Middle frontal gyrus (tissue), 1 donor: ENCODE measurements at regions not wholly inside any gene's neighbourhood (a gene's known extent, or its start where the extent isn't known, plus 50 kb on each side); places are given as distances from the start of the nearest gene placed in this dataset.
"Not testable (repeated sequence)": the region's sequence is repeated elsewhere in the genome, so short reads cannot be mapped to it uniquely, and the experiment has no call there.

Experiments
- DNase-seq: peaks from one replicate; pipeline ENCODE4 v3.0.0-alpha.2; 2015; ENCODE audit warnings: low spot score; ENCODE audit errors: extremely low spot score

DNA sequence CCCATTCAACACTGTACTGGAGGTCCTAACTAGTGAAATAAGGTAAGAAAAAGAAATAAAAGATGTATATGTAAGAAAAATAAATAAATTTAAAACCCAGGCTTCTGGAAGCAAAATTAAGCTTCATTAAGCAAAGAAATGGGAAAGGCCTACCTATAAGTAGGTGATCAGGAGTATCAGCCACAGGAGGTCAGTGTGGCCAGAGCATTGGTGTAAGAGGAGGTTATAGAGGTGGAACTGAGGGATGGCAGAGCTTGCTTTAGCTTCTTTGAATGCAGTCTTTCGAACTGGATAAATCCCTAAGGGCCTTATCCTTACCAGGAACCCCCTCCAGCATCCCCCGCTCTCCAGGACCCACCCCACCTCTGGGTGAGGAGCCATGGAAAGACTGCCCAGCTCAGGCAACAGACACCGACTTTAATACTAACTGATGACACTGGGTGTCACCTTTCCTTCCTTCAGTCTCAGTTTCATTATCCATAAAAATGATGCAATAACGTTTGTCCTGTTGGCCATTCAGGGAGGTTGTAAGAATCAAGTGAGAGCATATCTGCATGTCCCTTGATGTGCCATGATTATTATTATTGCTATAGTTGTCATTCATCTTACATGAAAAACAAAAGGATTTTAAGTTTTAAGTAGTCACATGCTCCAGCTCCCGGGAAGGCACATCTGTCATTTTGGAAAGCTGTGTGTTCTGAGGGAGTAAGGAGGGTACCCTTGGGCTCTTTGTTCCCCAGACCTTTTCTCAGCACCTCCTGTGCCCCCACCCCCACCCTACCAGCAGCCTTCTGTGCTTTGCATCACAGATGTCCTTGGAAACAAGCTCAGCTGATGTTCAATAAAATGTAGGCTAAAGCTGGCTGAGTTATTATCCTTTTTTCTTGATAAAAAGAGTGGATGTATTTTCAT is 50.8 kb upstream of the CTNNA1 start:
- DNase-seq = no peak

DNA sequence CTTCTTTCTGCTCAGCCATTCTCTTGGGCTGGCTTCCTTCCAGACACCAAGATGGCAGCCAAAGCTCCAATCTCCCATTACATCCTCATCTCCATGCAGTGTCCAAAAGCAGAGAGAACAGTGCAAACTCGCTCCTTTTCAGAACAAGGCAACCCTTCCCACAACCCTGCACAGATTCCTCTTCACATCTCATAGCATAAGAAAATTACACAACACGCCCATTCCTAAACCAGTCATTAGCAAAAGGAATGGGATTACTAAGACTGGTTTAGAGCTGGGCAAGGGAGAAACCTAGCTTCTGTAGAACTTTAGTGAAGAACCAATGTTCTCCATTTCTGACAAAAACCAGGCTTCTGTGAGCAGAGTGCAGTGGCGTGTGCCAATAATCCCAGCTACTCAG is 51.5 kb upstream of the CTNNA1 start:
- DNase-seq = no peak

DNA sequence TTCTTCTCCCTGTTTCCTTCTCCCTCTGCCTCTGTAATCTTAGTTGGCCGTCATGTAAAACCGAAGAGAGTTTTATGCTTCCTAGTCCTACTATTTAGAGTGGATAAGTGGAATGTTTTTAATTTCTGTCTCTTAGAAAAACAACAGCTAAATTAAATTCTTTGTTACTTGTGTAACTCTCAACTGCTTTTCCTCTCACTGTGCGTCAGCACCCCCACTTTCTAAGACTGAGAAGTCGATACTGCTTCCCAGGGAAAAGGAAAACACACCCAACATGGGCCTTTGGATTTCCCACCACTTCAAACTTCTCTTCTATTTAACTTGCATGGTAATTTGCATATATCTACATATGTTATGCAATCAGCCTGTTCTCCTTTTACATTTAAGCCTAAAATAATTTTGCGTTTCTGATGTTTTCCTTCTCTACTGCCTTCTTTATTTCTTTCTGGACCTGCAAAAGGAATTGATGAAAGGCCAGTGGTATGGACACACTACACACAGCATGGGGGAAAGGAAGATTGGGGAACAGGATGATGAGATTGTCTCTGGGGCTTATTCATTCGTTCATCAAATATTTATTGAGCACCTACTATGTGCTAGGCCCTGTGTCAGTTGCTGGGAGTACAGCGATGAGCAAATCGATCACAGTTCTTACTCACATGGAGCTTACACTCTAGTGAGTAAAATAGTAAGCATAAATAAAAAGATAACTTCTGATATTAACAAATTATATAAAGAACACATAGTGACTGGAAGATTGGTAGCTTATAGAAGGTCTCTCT is 52.5 kb upstream of the CTNNA1 start:
- DNase-seq = no peak

DNA sequence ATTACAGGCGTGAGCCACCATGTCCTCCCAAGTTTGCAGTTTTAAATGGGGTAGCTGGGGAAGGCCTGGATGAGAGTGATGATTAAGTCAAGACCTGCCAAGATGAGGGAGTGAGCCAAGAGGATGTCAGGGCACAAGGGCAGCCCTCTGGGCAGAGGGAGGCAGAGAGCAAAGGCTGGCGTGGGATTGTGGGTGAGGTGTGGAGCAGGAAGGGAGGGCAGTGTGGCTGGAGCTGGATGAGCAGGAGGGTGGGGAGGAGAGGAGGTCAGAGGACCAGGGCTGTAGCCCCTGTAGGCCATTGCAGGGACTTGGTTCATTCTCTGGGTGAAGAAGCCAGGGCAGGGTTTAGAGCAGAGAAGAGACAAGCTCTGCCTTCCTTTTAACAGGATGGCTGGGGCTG is 53.7 kb upstream of the CTNNA1 start:
- DNase-seq = no peak

DNA sequence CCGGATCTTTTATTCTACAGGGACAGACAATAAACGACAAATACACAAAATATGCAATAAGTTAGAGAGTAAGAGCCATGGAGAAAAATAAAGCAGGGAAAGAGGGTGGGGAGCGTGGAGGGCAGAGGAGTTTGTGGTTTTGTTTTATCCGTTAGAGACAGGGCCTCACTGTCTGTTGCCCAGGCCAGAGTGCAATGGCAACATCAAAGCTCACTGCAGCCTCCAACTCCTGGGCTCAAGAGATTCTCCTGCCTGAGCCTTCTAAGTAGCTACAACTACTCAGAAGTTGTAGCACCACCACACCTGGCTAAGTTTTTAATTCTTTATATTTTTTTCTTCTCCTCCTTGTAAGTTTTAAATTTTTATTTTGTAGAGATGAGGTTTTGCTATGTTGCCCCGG is 54.5 kb upstream of the CTNNA1 start:
- no peak for DNase-seq

DNA sequence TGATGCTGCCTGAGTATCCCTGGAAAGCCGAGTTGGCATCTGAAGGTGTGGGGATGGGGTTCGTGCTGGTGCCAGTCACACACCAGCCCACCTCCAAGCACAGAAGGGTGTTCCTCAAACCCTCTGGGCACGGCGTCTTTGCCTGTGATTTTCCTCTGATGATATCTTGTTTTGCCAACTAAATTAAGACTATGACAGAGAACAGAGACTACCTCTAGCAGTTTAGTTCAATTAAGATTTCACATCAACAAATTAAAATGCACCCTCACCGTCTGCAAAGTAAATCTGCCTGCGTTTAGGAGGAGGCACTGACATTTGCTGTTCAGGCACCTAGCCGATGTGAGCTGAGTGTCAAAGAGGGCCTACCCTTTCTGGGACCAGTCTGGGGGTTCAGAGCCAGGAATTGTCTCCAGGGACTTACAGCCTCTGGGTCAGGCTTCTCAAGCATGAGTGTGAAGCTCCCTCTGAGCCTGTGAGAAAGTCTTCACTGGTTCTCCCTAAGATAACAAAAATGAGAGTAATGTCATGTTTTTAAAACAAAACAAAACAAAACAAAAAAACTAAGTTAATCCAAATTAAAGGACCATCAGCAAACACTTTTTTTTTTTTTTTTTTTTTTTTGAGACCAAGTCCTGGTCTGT is 55.4 kb upstream of the CTNNA1 start:
- DNase-seq = no peak

DNA sequence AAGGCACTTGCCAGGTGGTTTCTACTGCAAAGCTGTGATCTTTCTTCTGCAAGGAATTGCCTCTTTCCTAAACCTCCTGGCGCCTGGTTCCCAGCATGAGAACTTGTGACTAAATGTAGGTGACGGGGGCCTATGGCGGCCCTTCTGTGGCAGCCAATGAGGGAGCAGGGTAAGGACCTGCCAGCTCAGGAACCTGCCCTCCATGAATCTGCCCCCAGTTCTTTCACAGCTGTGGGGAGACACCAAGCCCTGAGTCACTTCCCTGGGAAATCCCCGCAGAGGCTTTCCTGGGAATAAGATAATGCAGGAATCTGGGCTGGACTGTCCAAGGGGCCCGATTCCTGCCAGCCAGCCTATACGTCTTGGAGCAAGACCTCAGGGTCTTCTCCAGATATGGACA is 56.7 kb upstream of the CTNNA1 start:
- DNase-seq = no peak

DNA sequence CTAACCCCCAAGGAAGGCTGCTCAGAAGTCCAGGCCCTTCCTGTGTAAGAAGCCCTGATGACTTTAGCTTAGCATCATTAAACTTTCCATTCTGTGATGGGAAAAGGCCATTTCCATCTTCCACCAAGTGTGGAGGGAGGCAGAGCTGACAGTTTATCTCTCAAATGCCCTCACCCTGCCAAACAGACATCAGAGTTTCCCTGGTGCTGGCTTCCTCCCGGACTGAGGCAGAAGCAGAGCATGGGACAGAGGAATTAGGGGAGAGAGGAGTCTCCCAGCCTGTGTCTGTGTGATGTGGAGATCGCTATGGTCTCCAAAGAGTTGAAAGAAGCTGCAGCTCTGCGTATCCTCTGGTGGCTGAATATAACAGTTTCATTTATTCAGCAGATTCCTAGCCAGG is 57.4 kb upstream of the CTNNA1 start:
- no peak for DNase-seq

DNA sequence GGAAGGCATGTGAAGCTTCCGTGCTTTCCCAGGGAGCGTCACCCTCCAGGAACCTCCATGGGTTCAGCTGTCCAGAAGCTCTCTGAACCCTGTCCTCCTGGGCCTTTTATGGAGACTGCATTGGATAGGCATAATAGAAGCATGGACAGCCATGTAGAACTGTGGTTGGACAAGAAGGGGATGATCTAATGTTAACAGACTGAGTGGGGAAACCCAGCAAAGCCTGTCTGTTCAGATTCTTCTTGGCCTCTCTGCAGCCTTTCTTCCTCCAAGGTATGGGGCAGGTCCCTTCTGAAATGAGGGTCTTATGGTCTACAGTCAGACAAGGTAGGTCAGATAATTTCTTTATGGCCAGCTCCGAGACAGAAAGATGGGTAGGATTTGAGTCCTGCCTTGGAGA is 59.1 kb upstream of the CTNNA1 start:
- DNase-seq = no peak

DNA sequence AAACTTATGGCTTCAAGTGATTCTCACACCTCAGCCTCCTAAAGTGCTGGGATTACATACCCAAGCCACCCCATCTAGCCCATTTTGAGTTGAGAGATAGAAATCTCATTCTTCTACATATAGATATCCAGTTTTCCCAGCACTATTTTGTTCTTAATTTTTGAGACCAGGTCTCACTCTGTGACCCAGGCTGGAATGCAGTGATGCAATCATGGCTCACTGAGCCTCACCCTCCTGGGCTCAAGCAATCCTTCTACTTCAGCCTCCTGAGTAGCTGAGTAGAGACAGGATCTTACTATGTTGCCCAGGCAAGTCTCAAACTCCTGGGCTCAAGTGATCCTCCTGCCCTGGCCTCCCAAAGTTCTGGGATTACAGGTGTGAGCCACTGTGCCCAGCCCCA is 60.9 kb upstream of the CTNNA1 start:
- no peak for DNase-seq

DNA sequence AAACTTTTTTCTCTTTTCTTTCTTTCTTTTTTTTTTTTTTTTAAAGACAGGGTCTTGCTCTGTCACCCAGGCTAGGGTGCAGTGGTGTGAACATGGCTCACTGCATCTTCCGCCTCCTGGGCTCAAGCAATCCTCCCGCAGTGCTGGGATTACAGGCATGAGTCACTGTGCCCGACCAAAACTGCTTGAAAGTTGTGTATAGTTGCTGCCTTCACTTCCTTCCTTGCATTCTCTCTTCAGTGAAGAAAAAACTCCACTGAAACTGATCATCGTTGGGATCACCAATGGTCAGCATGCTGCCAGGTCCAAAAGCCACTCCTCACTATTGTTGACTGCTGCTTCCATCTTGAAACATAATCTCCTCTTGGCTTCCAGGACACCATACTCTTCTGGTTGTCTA is 66.6 kb upstream of the CTNNA1 start:
- DNase-seq = no peak

DNA sequence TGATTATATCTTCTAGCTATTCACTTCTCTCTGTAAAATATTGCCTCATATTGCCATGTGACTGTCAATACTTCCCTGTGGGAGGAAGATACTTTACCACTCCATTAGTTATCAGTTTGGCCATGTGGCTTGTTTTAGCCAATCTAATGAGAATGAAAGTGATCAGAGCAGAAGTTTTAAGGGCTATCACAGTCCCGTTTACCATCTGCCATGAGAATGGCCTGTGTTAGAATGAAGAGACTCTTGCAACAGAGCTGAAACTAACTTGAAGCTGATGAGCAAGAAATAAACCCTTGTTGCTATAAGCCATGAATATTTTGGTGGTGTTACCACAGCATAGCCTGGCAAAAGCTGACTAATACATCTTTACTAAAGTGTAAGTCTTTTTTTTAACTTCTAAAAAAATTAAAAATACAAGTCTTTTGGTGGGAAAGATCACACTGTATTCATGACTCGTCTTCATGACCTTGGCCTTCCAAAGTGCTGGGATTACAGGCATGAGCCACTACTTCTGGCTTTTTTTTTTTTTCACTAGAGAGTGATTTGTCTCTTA is 68.0 kb upstream of the CTNNA1 start:
- no peak for DNase-seq

DNA sequence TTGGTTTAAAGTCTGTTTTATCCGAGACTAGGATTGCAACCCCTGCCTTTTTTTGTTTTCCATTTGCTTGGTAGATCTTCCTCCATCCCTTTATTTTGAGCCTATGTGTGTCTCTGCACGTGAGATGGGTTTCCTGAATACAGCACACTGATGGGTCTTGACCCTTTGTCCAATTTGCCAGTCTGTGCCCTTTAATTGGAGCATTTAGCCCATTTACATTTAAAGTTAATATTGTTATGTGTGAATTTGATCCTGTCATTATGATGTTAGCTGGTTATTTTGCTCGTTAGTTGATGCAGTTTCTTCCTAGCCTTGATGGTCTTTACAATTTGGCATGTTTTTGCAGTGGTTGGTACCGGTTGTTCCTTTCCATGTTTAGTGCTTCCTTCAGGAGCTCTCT is 70.8 kb upstream of the CTNNA1 start:
- not testable (repeated sequence) for DNase-seq

DNA sequence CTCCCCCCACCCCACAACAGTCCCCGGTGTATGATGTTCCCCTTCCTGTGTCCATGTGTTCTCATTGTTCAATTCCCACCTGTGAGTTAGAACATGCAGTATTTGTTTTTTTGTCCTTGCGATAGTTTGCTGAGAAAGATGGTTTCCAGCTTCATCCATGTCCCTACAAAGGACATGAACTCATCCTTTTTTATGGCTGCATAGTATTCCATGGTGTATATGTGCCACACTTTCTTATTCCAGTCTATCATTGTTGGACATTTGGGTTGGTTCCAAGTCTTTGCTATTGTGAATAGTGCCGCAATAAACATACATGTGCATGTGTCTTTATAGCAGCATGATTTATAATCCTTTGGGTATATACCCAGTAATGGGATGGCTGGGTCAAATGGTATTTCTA is 74.4 kb upstream of the CTNNA1 start:
- DNase-seq = not testable (repeated sequence)

DNA sequence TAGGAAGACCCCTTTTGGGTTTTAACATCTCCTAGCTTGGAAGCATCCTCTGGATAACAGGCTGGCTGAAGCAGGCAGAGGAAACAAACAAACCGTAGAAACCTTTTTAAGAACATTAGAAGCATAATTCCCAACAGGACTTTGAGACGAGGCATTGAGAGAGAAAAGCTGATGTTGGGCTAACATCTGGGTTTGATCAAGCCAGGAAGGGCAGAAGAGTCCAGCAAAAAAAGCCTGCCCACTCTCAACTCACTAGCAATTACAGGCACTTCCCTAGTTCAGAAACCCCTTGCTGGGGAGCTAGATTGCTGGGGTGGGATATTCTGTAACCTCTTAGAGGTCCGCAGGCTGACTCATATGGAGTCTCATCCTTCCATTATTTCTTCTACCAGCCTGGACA is 75.4 kb upstream of the CTNNA1 start:
- no peak for DNase-seq

DNA sequence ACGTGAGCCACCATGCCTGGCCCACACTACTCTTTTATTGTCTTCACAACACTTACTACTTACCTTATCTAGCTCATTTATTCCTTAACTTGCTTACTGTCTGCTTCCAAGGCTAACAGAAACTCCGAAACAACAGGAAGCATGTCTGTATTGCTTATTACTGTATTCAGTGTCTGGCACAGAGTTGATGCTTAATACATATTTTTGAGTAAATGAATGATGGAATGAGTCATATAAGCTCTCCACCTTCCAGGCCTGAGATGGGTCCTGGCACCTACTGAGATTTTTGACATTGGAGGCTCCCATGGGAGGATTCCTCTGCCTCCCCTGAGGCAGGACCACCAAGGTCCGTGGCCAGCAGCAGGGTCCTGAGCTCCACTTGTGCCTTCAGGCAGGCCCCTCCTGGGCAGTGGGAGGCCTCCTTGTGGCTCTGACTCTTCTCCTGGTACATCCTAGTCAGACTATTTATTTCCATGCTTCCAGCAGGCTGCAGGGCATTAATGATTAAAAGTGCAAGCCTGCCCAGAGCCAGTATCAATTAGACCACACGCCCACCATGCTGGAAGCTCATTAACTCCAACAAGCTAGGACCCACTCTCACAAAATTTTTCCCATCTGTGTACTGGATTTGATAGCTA is 76.5 kb upstream of the CTNNA1 start:
- no peak for DNase-seq

DNA sequence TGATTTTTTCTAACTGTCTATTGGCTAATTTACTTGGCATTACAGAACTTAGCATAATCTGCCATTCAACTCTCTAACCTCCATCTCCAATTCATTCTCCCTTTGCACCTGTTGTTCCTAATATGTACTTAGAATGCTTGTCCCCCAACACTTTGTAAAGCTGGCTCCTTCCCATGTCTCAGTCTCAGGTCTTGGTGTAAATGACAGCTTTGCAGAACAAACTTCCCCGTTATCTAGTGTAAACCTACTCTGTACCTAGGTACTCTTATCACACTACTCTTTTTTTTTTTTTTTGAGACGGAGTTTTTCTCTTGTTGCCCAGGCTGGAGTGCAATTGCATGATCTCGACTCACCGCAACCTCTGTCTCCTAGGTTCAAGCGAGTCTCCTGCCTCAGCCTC is 77.2 kb upstream of the CTNNA1 start:
- no peak for DNase-seq

DNA sequence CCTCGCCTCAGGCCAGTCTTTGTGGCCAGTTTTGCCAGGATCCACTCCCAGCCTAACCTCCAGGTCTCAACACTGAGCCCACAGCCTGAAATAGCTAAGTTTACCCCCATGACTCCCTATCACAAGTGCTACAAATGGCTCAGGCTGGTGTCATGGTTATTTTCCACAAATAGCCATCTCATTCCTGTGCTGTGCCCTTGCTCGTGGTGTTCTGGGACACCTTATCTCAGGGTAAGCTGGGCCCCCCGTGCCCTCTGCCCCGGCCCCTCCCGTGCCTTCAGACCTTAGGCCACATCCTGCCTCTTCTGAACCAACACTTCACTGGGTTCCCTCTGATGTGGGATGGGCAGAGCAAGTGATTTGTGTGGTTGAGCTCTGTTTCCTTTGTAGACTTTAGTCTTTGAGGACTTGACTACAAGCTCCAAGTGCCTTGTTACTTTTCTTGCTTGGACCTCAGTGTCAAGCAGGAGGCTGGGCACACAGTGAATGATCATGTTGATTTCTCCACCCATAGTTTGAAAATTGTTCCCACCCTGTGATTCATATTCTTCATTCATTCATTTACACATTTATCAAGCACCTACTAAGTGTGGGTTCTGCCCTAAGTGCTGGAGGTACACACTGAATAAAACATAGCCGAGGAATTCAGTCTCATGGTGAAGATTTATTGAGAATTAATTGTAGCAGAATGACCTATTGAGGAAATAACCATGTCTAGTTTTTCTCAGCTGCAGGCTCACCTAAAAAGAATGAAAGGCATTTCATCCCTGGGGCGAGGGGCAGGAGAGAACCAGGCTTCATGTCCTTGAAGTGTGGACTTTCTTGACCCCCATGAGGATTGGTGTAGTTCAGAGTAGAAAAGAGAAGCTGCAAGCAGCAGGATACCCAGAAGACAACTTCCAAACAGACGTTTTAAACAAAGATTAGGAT is 84.5 kb upstream of the CTNNA1 start:
- no peak for DNase-seq

DNA sequence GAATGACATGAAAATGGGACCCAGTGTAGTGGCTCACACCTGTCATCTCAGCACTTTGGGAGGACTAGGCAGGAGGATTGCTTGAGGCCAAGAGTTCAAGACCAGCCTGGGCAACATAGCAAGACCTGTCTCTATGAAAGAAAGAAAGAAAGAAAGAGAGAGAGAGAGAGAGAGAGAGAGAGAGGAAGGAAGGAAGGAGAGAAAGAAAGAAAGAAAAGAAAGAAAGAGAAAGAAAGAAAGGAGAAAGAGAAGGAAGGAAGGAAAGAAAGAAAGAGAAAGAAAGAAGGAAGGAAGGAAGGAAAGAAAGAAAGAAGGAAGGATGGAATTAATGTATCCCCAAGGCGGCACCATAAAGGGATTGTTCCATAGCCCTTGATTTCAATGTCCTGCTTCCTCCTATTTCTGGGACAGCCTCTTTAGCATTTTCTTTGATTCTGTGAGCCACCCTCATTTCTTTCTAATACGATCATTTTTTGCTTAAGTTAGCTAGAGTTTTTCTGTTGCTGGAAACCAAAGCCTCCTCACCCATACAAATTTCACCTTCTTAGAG is 85.4 kb upstream of the CTNNA1 start:
- not testable (repeated sequence) for DNase-seq

DNA sequence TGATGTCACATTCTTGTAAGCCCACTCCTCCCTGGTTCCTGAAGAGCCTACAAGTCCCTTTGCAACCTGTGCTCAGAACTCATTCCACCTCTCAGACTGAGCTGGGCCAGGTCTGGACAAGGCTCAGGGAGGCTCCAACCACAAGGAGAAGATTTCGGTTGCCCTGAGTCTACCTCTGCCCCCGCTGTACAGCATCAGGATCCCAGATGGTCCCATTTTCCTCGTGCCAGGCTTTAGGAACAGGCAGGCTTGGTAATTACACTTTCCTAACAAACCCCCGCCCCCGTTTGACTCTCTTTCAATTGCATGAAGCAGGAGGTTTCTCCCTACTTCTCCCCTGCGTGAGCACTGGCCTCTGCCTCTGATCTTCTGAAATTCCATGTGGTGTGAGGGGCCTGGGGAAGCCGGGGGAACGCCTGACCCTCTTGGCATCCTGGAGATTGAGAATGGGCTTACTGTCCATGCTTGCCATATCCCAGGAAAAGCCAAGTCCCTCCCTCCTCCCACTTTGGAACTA is 86.9 kb upstream of the CTNNA1 start:
- no peak for DNase-seq
